ENCODE measurements at regions not wholly inside any gene's neighbourhood (a gene's known extent, or its start where the extent isn't known, plus 50 kb on each side); places are given as distances from the start of the nearest gene placed in this dataset.

DNA sequence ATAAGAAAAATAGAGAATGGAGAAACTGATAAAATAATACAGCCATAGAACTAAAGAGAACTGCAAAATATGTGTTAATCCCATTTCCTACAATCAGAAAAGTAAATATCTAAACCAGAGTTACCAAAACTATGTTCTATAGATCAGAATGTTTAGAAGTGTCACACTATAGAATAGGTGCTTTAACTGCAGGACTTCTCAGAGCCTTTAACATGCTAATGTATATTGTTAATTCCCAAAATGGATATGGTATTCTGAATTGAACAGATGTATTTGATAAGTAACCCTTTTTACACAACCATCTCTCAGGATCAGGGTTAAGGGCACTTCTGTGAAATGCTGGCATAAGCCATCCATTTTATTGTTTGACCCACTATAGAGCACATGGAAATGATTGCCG is 200.3 kb downstream of the SHOX2 start:
- TF ChIP-seq, protein P1, sequence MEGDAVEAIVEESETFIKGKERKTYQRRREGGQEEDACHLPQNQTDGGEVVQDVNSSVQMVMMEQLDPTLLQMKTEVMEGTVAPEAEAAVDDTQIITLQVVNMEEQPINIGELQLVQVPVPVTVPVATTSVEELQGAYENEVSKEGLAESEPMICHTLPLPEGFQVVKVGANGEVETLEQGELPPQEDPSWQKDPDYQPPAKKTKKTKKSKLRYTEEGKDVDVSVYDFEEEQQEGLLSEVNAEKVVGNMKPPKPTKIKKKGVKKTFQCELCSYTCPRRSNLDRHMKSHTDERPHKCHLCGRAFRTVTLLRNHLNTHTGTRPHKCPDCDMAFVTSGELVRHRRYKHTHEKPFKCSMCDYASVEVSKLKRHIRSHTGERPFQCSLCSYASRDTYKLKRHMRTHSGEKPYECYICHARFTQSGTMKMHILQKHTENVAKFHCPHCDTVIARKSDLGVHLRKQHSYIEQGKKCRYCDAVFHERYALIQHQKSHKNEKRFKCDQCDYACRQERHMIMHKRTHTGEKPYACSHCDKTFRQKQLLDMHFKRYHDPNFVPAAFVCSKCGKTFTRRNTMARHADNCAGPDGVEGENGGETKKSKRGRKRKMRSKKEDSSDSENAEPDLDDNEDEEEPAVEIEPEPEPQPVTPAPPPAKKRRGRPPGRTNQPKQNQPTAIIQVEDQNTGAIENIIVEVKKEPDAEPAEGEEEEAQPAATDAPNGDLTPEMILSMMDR (IDR thresholded peaks at IDR 0.05; ENCODE audit: low read depth, low read length), result no peak
- TF ChIP-seq POLR2A (IDR thresholded peaks at IDR 0.05; ENCODE audit: extremely low read depth, insufficient read length), result no peak
- TF ChIP-seq MYC (IDR thresholded peaks at IDR 0.05; ENCODE audit: low read depth, low read length), result no peak
- TF ChIP-seq, protein P2, sequence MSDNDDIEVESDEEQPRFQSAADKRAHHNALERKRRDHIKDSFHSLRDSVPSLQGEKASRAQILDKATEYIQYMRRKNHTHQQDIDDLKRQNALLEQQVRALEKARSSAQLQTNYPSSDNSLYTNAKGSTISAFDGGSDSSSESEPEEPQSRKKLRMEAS (IDR thresholded peaks at IDR 0.05; ENCODE audit: low read depth, low read length), result no peak
